Type B pancreatic cell (in vitro differentiated cells): ENCODE measurements at regions not wholly inside any gene's neighbourhood (a gene's known extent, or its start where the extent isn't known, plus 50 kb on each side); places are given as distances from the start of the nearest gene placed in this dataset.
A peak's percentile ranks its signal among the peaks of the same experiment; 100 is the strongest.
"Not testable (repeated sequence)": the region's sequence is repeated elsewhere in the genome, so short reads cannot be mapped to it uniquely, and the experiment has no call there.

Experiments used
- DNase-seq: peaks from one replicate; pipeline ENCODE4 v3.0.0; 2021; ENCODE audit warnings: mixed read lengths; ENCODE audit not compliant: unreplicated experiment; ENCODE audit errors: extremely low spot score
- H3K27ac Mint-ChIP-seq: 2 replicates; pipeline ENCODE4 v1.8.0; 2021; ENCODE audit warnings: mild to moderate bottlenecking, mixed read lengths
- H3K27me3 Mint-ChIP-seq: 2 replicates; pipeline ENCODE4 v1.8.0; 2021; ENCODE audit warnings: mixed read lengths
- H3K36me3 Mint-ChIP-seq: 2 replicates; pipeline ENCODE4 v1.8.0; 2021; ENCODE audit warnings: mixed read lengths
- H3K4me1 Mint-ChIP-seq: one replicate; pipeline ENCODE4 v1.8.0; 2021; ENCODE audit warnings: mixed read lengths; ENCODE audit not compliant: unreplicated experiment
- H3K4me3 Mint-ChIP-seq: 2 replicates; pipeline ENCODE4 v1.8.0; 2021; ENCODE audit warnings: mild to moderate bottlenecking, mixed read lengths
- H3K9me3 Mint-ChIP-seq: 2 replicates; pipeline ENCODE4 v1.8.0; 2021; ENCODE audit warnings: mixed read lengths
- CTCF ChIP-seq: fragments of 200-600 bp; sonication (generic); conservative IDR thresholded peaks from 2 replicates; pipeline ENCODE4 v1.5.0; 2021; ENCODE audit warnings: antibody characterized with exemption, mild to moderate bottlenecking

- Mint-ChIP-seq H3K27ac (no peak overlapping the region), H3K4me1 (peaks cover 9% of the 10 kb centered on the region), H3K4me3 (no peak overlapping the region), H3K36me3 (no peaks in the 10 kb centered on the region), H3K9me3 (no peaks in the 10 kb centered on the region), H3K27me3 (no peaks in the 10 kb centered on the region)
- no peak for DNase-seq
- no peak for TF ChIP-seq CTCF
These were observed 92.3 kb upstream of the PHACTR1 start for GRCh38 chr6:12624142-12624837.

DNA sequence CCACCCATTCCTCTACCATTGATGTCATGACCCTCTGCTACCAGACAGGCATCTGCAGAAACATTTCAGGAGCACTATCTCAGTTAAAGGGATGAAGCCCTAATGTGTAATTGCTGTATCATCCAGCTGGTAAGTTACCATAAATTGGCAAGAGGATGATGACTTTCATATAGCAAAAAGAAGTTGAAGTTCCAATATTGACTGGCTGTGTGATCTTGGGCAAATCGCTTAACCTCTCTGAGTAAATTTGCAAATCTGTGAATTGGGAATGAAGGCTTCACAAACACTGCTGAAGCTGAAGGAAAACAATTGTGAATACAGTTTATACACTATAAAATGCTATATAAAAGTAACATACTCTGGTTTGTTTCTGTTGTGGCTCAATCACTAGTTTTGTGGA lies 89.5 kb upstream of the PHACTR1 start:
- H3K27ac Mint-ChIP-seq, result no peak overlapping the region
- peaks cover 9% of the 10 kb centered on the region for H3K4me1 Mint-ChIP-seq
- no peak for TF ChIP-seq CTCF
- H3K9me3 Mint-ChIP-seq, result no peaks in the 10 kb centered on the region
- no peaks in the 10 kb centered on the region for H3K27me3 Mint-ChIP-seq
- DNase-seq, result no peak
- H3K36me3 Mint-ChIP-seq, result no peaks in the 10 kb centered on the region
- H3K4me3 Mint-ChIP-seq, result no peak overlapping the region

DNA sequence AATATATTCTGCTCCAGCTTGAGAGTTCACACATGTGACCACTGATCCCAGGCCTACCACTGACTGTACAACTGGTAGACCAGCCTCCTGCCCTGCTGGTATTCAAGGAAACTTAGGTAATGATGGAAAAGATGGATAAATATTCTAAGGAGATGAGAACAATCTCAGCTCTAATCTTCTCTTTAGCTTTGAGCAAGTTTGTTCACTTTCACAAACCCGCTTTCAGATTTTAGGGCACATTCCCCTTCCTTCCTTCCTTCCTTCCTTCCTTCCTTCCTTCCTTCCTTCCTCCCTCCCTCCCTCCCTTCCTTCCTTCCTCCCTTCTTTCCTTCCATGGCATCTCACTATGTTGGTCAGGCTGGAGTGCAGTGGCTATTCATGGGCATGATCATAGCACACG lies 88.2 kb upstream of the PHACTR1 start:
- peaks cover 5% of the 10 kb centered on the region for H3K4me1 Mint-ChIP-seq
- H3K27ac Mint-ChIP-seq, result no peak overlapping the region
- TF ChIP-seq CTCF, result no peak
- H3K27me3 Mint-ChIP-seq, result no peaks in the 10 kb centered on the region
- H3K4me3 Mint-ChIP-seq, result no peak overlapping the region
- no peaks in the 10 kb centered on the region for H3K9me3 Mint-ChIP-seq
- no peak for DNase-seq
- H3K36me3 Mint-ChIP-seq, result no peaks in the 10 kb centered on the region

GRCh38 chr6:12633746-12634145 lies 82.8 kb upstream of the PHACTR1 start:
- not testable (repeated sequence) for H3K36me3 Mint-ChIP-seq, H3K4me1 Mint-ChIP-seq, H3K4me3 Mint-ChIP-seq, H3K27me3 Mint-ChIP-seq, H3K9me3 Mint-ChIP-seq, H3K27ac Mint-ChIP-seq, DNase-seq

GRCh38 chr6:12635375-12635774 lies 81.2 kb upstream of the PHACTR1 start:
- DNase-seq, result no peak
- H3K4me3 Mint-ChIP-seq, result no peak overlapping the region
- H3K36me3 Mint-ChIP-seq, result no peaks in the 10 kb centered on the region
- TF ChIP-seq CTCF, result no peak
- no peaks in the 10 kb centered on the region for H3K4me1 Mint-ChIP-seq
- H3K9me3 Mint-ChIP-seq, result no peaks in the 10 kb centered on the region
- H3K27me3 Mint-ChIP-seq, result no peaks in the 10 kb centered on the region
- H3K27ac Mint-ChIP-seq, result no peak overlapping the region

- H3K4me1 Mint-ChIP-seq, result no peaks in the 10 kb centered on the region
- H3K9me3 Mint-ChIP-seq, result no peaks in the 10 kb centered on the region
- TF ChIP-seq CTCF, result no peak
- no peak overlapping the region for H3K4me3 Mint-ChIP-seq
- H3K27me3 Mint-ChIP-seq, result no peaks in the 10 kb centered on the region
- DNase-seq, result no peak
- H3K27ac Mint-ChIP-seq, result peak overlapping the region; percentile 46
- H3K36me3 Mint-ChIP-seq, result no peaks in the 10 kb centered on the region
These were observed 80.8 kb upstream of the PHACTR1 start for GRCh38 chr6:12635813-12636212.
